ENCODE measurements at regions not wholly inside any gene's neighbourhood (a gene's known extent, or its start where the extent isn't known, plus 50 kb on each side); places are given as distances from the start of the nearest gene placed in this dataset.

DNA sequence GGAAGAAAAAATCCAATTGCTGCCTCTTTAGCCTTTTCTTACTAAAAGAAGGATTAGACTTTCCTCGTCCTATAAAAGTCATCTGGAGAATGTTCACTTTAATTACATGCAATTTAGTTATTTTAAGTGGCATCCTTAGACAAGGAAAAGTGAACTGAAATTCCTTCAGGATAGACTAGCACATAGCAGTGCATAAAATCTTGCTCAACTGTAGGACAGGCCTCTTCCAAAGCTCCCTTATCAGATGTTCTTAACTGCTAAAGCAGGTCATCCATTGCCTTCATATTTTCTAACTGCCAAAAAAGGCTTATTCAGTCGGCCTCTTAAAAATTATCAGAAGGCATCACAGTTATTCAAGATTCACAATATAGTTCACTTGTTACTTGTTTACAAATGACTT lies 396.5 kb downstream of the DMRT2 start:
- no peak for FAIRE-seq
- no peak for DNase-seq (ENCODE audit: low read depth)

DNA sequence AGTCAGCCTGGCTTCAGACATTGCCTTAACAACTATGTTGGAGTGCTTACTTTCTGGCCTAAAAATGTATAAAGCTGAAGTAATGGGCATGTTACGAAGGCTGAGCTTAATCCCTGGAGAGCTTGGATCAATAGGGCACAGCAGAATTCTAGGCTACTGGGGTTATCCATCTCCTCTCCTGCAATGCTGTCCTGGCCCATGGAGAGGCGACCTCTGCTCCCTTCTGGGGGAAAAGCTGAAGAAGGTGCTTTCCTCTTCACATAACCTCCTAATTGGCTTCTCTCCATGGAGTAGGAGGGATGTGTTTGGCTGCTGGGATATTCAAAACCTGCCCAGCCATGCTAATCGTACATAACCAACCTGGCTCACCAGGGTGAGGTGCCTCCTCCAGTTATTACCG lies 403.5 kb downstream of the DMRT2 start:
- Histone ChIP-seq H3K4me3 (ENCODE audit: low read depth, low read length) (no peak overlapping the region), H3K27me3 (ENCODE audit: control insufficient read depth, insufficient read depth, low read length) (no peaks in the 10 kb centered on the region), H3K36me3 (ENCODE audit: control insufficient read depth, insufficient read depth, low read length) (no peaks in the 10 kb centered on the region)
- no peak for FAIRE-seq
- DNase-seq (ENCODE audit: low read depth): no peak
- TF ChIP-seq, protein P1, sequence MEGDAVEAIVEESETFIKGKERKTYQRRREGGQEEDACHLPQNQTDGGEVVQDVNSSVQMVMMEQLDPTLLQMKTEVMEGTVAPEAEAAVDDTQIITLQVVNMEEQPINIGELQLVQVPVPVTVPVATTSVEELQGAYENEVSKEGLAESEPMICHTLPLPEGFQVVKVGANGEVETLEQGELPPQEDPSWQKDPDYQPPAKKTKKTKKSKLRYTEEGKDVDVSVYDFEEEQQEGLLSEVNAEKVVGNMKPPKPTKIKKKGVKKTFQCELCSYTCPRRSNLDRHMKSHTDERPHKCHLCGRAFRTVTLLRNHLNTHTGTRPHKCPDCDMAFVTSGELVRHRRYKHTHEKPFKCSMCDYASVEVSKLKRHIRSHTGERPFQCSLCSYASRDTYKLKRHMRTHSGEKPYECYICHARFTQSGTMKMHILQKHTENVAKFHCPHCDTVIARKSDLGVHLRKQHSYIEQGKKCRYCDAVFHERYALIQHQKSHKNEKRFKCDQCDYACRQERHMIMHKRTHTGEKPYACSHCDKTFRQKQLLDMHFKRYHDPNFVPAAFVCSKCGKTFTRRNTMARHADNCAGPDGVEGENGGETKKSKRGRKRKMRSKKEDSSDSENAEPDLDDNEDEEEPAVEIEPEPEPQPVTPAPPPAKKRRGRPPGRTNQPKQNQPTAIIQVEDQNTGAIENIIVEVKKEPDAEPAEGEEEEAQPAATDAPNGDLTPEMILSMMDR (IDR thresholded peaks at IDR 0.05; ENCODE audit: insufficient read depth, low read length, severe bottlenecking): peak; percentile 12

More for the DNA sequence above, 396.5 kb downstream of the DMRT2 start:
- Histone ChIP-seq H3K27me3 (ENCODE audit: control insufficient read depth, insufficient read depth, low read length) (no peaks in the 10 kb centered on the region), H3K4me3 (ENCODE audit: low read depth, low read length) (no peak overlapping the region), H3K36me3 (ENCODE audit: control insufficient read depth, insufficient read depth, low read length) (no peaks in the 10 kb centered on the region)
- TF ChIP-seq, protein P1 (IDR thresholded peaks at IDR 0.05; ENCODE audit: insufficient read depth, low read length, severe bottlenecking): no peak

DNA sequence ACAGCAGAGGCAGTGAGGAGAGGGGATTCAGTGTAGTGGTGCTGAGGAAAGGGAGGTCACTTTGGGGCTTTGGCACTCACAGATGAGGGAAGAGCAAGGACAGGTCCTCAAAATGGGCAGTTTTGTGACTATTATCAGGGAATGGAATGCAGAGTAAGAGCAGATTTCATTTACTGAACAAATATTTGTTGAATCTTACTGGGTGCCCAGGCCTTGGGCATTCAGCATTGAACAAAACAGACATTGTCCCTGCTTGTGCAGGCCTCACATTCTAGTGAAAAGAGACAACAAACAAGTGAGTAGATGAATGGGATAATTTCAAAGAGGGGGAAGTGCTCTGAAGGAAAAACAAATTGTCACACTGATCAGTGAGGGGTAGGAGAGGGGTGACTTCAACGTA lies 404.1 kb downstream of the DMRT2 start:
- Histone ChIP-seq H3K27me3 (ENCODE audit: control insufficient read depth, insufficient read depth, low read length) (no peaks in the 10 kb centered on the region), H3K4me3 (ENCODE audit: low read depth, low read length) (no peak overlapping the region), H3K36me3 (ENCODE audit: control insufficient read depth, insufficient read depth, low read length) (no peaks in the 10 kb centered on the region)
- TF ChIP-seq, protein P1 (IDR thresholded peaks at IDR 0.05; ENCODE audit: insufficient read depth, low read length, severe bottlenecking): no peak
- FAIRE-seq (no peak), DNase-seq (ENCODE audit: low read depth) (no peak)

DNA sequence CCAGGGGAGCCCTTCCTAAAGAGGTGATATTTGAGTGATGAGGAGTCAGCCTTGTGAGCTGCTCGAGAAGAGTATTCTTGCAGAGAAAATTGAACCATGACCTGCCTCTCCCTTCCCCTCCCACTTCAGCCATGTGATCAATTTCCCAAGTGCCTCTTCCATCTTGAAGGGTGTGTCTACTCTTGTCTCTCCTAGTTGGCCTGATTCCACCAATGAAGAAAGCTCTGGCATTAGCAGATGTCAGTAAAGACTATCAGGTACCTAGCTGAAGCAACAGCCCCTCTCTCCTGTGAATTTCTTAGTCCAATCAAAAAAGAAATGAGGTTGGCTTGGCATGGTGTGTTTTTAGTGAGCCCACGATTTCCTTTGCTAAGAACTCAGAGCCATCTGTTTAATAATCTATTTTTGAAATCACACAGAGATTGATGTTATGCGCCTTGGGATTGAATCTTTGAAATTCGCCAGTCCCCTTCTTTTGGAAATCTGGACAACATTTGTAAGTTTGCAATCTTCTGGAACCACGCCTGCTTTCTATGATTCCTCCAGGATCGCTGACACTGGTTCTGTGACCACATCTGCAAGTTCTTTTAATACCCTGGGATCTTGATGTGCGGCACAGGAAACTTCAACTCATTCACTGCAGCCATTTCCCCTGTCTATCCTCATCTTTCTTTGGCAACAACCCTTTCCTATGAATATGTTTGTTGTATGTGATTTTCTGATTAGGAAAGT lies 404.6 kb downstream of the DMRT2 start:
- no peak overlapping the region for H3K4me3 ChIP-seq (ENCODE audit: low read depth, low read length)
- FAIRE-seq (no peak), DNase-seq (ENCODE audit: low read depth) (no peak)
- no peaks in the 10 kb centered on the region for H3K36me3 ChIP-seq (ENCODE audit: control insufficient read depth, insufficient read depth, low read length)
- no peaks in the 10 kb centered on the region for H3K27me3 ChIP-seq (ENCODE audit: control insufficient read depth, insufficient read depth, low read length)
- TF ChIP-seq, protein P1 (IDR thresholded peaks at IDR 0.05; ENCODE audit: insufficient read depth, low read length, severe bottlenecking): no peak

DNA sequence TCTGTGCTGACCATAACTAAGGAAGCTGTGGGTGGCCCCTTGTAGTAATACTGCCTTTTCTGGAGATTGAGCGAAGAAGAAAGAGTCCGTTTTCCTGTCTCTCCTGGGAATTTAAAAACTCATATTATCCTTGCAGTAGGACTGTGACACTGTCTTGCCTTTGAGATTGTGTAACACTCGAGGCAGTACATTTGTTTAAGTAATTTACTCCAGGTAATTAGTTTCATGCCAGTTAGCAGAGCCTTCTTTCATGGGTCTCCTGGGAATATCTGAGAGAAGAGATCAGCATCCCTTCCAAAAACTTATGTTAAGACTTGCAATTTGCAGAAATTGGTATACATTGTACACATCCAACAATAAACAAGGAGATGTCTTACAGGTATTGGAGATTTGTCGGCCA lies 405.6 kb downstream of the DMRT2 start:
- DNase-seq (ENCODE audit: low read depth) (no peak), FAIRE-seq (no peak)
- H3K36me3 ChIP-seq (ENCODE audit: control insufficient read depth, insufficient read depth, low read length): no peaks in the 10 kb centered on the region
- TF ChIP-seq, protein P1 (IDR thresholded peaks at IDR 0.05; ENCODE audit: insufficient read depth, low read length, severe bottlenecking): no peak
- no peaks in the 10 kb centered on the region for H3K27me3 ChIP-seq (ENCODE audit: control insufficient read depth, insufficient read depth, low read length)
- no peak overlapping the region for H3K4me3 ChIP-seq (ENCODE audit: low read depth, low read length)
